ENCODE measurements at regions not wholly inside any gene's neighbourhood (a gene's known extent, or its start where the extent isn't known, plus 50 kb on each side); places are given as distances from the start of the nearest gene placed in this dataset.
"Not testable (repeated sequence)": the region's sequence is repeated elsewhere in the genome, so short reads cannot be mapped to it uniquely, and the experiment has no call there.

GRCh38 chr15:26201177-26201858, 338.2 kb upstream of the ATP10A start:
- H3K4me3 ChIP-seq: no peak overlapping the region
- no peak overlapping the region for H3K27ac ChIP-seq
- H3K27me3 ChIP-seq: no peaks in the 10 kb centered on the region
- H3K9me3 ChIP-seq (replicated peaks): no peaks in the 10 kb centered on the region
- H3K4me1 ChIP-seq: no peaks in the 10 kb centered on the region
- DNase-seq: no peak
- H3K36me3 ChIP-seq: no peaks in the 10 kb centered on the region

- H3K4me3 ChIP-seq: no peak overlapping the region
- H3K36me3 ChIP-seq: no peaks in the 10 kb centered on the region
- H3K27me3 ChIP-seq: no peaks in the 10 kb centered on the region
- no peak overlapping the region for H3K27ac ChIP-seq
- H3K4me1 ChIP-seq: no peaks in the 10 kb centered on the region
- H3K9me3 ChIP-seq (replicated peaks): no peaks in the 10 kb centered on the region
- no peak for DNase-seq
Observed at GRCh38 chr15:26200427-26200826, 337.3 kb upstream of the ATP10A start.

GRCh38 chr15:26197719-26198118, 334.6 kb upstream of the ATP10A start:
- Histone ChIP-seq H3K4me3 (no peak overlapping the region), H3K27me3 (no peaks in the 10 kb centered on the region), H3K36me3 (no peaks in the 10 kb centered on the region), H3K27ac (no peak overlapping the region), H3K4me1 (no peaks in the 10 kb centered on the region), H3K9me3 (replicated peaks) (no peaks in the 10 kb centered on the region)
- peak in 1 of 2 experiments; percentile 30 for DNase-seq

GRCh38 chr15:26197060-26197459, 333.9 kb upstream of the ATP10A start:
- DNase-seq: no peak
- H3K27me3 ChIP-seq: no peaks in the 10 kb centered on the region
- no peaks in the 10 kb centered on the region for H3K36me3 ChIP-seq
- no peak overlapping the region for H3K27ac ChIP-seq
- no peaks in the 10 kb centered on the region for H3K4me1 ChIP-seq
- no peaks in the 10 kb centered on the region for H3K9me3 ChIP-seq (replicated peaks)
- no peak overlapping the region for H3K4me3 ChIP-seq

DNA sequence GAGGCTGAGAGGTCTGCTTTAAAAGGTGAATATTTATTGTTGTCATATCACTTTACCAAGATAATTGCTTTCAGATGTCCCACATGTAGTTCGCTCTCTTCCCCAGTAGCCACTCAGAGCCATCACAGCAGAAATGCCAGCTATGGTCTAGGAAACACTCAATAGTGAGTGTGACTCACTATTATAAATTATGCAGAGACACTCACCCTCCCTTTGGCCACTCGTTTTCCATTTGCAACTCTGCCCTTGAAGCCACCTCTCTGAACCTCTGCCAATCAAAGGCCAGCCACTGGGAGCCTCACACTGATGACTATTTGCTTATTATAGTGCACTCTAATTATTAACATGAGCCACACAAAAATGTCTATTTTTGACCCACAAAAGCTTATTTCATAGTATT, 328.1 kb upstream of the ATP10A start:
- DNase-seq: no peak
- H3K27me3 ChIP-seq: no peaks in the 10 kb centered on the region
- no peaks in the 10 kb centered on the region for H3K9me3 ChIP-seq (replicated peaks)
- no peaks in the 10 kb centered on the region for H3K4me1 ChIP-seq
- no peaks in the 10 kb centered on the region for H3K36me3 ChIP-seq
- H3K27ac ChIP-seq: no peak overlapping the region
- H3K4me3 ChIP-seq: no peak overlapping the region

DNA sequence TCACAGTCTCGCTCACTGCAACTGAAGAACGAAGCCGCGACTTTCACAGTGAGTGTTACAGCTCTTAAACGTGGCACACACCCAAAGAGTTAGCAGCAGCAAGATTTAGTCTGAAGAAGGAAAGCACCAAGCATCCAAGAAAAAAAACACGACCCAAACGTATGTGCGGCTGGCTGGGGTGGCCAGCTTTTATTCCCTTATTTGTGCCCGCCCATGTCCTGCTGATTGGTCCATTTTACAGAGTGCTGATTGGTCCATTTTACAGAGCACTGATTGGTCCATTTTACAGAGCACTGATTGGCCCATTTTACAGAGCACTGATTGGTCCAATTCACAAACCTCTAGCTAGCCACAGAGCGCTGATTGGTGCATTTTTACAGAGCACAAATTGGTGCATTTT, 323.0 kb upstream of the ATP10A start:
- not testable (repeated sequence) for H3K36me3 ChIP-seq; H3K4me3 ChIP-seq; H3K27ac ChIP-seq; DNase-seq; H3K27me3 ChIP-seq; H3K4me1 ChIP-seq; H3K9me3 ChIP-seq (replicated peaks)

DNA sequence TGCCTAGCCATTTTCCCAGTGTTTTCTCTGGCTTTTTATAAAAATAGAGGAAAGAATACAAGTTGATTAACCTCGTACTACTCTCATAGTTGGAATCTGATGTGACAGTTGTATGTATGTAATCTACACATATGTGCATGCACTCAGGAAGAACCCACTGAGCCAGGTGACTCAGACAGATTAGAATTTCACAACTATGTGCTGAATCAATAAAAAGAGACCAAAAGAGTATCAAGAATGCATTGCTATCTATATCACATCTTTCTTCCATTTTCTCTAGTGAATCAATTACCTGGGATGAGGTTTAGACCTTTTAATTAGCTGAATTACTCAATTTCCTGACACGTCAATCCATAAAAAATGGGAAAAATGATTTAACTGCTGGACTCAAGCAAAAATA, 319.3 kb upstream of the ATP10A start:
- Histone ChIP-seq H3K27me3 (no peaks in the 10 kb centered on the region), H3K27ac (no peak overlapping the region), H3K9me3 (replicated peaks) (no peaks in the 10 kb centered on the region), H3K36me3 (no peaks in the 10 kb centered on the region), H3K4me3 (no peak overlapping the region), H3K4me1 (no peaks in the 10 kb centered on the region)
- DNase-seq: no peak

GRCh38 chr15:26179906-26180305, 316.8 kb upstream of the ATP10A start:
- H3K36me3 ChIP-seq: no peaks in the 10 kb centered on the region
- H3K9me3 ChIP-seq (replicated peaks): no peaks in the 10 kb centered on the region
- H3K27ac ChIP-seq: no peak overlapping the region
- peak in 1 of 2 experiments; percentile 2 for DNase-seq
- H3K27me3 ChIP-seq: no peaks in the 10 kb centered on the region
- no peaks in the 10 kb centered on the region for H3K4me1 ChIP-seq
- no peak overlapping the region for H3K4me3 ChIP-seq

GRCh38 chr15:26178640-26179220, 315.6 kb upstream of the ATP10A start:
- Histone ChIP-seq H3K4me3 (no peak overlapping the region), H3K27me3 (no peaks in the 10 kb centered on the region), H3K36me3 (no peaks in the 10 kb centered on the region), H3K27ac (no peak overlapping the region), H3K4me1 (no peaks in the 10 kb centered on the region), H3K9me3 (replicated peaks) (no peaks in the 10 kb centered on the region)
- no peak for DNase-seq

DNA sequence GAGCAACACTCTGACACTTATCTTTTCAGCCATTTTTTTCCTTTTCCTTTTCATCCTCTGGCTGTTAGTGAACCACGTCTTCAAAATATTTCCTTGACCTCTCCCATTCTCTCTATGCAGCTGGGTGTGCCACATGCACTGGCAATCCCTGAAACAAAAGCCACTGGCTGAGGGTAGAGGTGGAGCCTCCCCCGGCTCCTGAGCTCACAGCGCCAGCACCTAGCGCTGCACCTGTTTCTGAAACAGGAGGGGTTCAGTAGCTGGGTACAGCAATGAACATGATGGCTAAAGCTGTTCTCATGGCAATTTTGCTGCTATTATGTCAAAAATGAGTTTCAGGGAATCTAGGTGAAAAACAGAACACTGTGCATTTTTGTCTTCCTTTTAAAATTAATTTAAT, 314.7 kb upstream of the ATP10A start:
- Histone ChIP-seq H3K27ac (no peak overlapping the region), H3K36me3 (no peaks in the 10 kb centered on the region), H3K9me3 (replicated peaks) (no peaks in the 10 kb centered on the region), H3K4me1 (no peaks in the 10 kb centered on the region), H3K27me3 (no peaks in the 10 kb centered on the region), H3K4me3 (no peak overlapping the region)
- no peak for DNase-seq

DNA sequence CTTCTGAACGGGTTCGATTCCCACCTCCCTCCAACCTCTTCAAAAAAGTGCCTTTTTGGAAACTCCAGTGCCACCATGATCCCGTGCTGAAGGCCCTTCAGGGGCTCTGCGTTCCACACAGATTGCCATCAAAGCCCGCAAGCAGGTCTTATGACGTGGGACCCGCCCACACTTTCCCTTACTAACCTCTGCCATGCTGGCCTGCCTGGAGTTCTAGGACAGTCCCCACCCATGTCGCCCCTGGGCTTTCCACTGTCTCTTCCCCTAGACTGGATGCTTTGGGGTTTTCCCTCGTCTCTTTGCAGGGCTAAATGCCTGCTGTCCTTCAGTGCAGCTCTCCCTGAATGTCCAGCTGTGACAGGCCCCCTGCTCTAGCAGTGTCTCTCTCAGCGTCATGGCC, 313.7 kb upstream of the ATP10A start:
- no peak for DNase-seq
- Histone ChIP-seq H3K4me3 (no peak overlapping the region), H3K27me3 (no peaks in the 10 kb centered on the region), H3K4me1 (no peaks in the 10 kb centered on the region), H3K9me3 (replicated peaks) (no peaks in the 10 kb centered on the region), H3K27ac (no peak overlapping the region), H3K36me3 (no peaks in the 10 kb centered on the region)

- Histone ChIP-seq H3K36me3 (no peaks in the 10 kb centered on the region), H3K4me1 (no peaks in the 10 kb centered on the region), H3K27ac (no peak overlapping the region), H3K9me3 (replicated peaks) (no peaks in the 10 kb centered on the region), H3K27me3 (0 out of 2 replicates have a peak, but pooled peaks cover 3% of the 10 kb centered on the region), H3K4me3 (no peak overlapping the region)
- DNase-seq: no peak
Observed at GRCh38 chr15:26171266-26171665, 308.1 kb upstream of the ATP10A start.

GRCh38 chr15:26166429-26166828, 303.3 kb upstream of the ATP10A start:
- Histone ChIP-seq H3K9me3 (replicated peaks) (no peaks in the 10 kb centered on the region), H3K27me3 (0 out of 2 replicates have a peak, but pooled peaks cover 3% of the 10 kb centered on the region), H3K4me3 (no peak overlapping the region), H3K27ac (no peak overlapping the region), H3K4me1 (no peaks in the 10 kb centered on the region), H3K36me3 (no peaks in the 10 kb centered on the region)
- DNase-seq: no peak

GRCh38 chr15:26165546-26165945, 302.4 kb upstream of the ATP10A start:
- Histone ChIP-seq H3K27me3 (no peaks in the 10 kb centered on the region), H3K27ac (no peak overlapping the region)
- DNase-seq: no peak

DNA sequence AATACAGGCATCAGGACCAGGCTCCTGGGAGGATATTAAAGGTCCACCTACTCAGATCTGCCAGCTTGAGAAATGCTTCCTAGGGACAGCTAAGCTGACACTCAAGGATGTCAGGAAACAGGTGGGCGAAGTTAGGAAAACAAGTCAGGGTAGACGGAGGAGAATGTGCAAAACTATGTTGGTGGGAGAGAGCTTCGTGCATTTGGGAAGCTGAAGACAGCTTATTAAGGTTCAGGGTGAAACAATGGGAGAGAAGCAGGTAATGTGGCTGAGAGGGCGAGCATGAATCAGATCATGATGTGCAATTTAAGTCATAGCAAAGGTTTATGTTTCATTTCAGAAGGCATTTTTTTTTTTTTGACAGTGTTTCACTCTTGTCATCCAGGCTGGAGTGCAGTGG, 297.2 kb upstream of the ATP10A start:
- Histone ChIP-seq H3K36me3 (no peaks in the 10 kb centered on the region), H3K4me3 (no peak overlapping the region), H3K9me3 (replicated peaks) (no peaks in the 10 kb centered on the region), H3K27me3 (no peaks in the 10 kb centered on the region), H3K27ac (no peak overlapping the region), H3K4me1 (no peaks in the 10 kb centered on the region)
- DNase-seq: no peak

More at GRCh38 chr15:26165546-26165945, 302.4 kb upstream of the ATP10A start:
- H3K36me3 ChIP-seq: no peaks in the 10 kb centered on the region
- no peaks in the 10 kb centered on the region for H3K9me3 ChIP-seq (replicated peaks)
- H3K4me1 ChIP-seq: no peaks in the 10 kb centered on the region
- H3K4me3 ChIP-seq: no peak overlapping the region

DNA sequence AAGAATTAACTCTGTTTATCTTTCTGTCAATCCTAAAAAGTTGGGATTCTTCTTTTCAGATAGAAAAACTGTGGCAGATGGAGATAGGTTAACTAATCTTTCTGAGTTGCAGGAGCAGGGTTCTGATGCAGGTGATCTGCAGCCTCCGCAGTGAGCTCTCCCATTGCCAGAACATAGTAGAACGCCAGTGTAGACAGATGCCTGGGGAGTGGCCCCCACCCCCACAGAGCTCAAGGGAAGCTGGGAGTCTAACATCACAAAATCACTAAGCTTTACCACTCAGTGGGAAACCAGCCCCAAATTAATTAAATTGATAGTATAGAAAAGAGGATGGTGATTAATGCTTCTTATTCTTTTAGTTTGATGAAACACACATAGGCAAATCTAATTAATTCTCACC, 295.0 kb upstream of the ATP10A start:
- Histone ChIP-seq H3K9me3 (replicated peaks) (no peaks in the 10 kb centered on the region), H3K4me1 (no peaks in the 10 kb centered on the region), H3K4me3 (no peak overlapping the region), H3K27me3 (no peaks in the 10 kb centered on the region), H3K27ac (no peak overlapping the region), H3K36me3 (no peaks in the 10 kb centered on the region)
- DNase-seq: no peak
